Ishikawa (cell line): ENCODE measurements at regions not wholly inside any gene's neighbourhood (a gene's known extent, or its start where the extent isn't known, plus 50 kb on each side); places are given as distances from the start of the nearest gene placed in this dataset.

ENCODE experiments used
- CREB1 ChIP-seq: IDR thresholded peaks from 2 replicates; pipeline ENCODE4 v1.6.1; 2012; ENCODE audit warnings: low read depth
- EGR1 ChIP-seq: IDR thresholded peaks from 2 replicates; pipeline ENCODE4 v1.6.1; 2012
- EP300 ChIP-seq: IDR thresholded peaks from 2 replicates; pipeline ENCODE4 v1.6.1; 2012; ENCODE audit warnings: borderline replicate concordance
- FOXM1 ChIP-seq: IDR thresholded peaks from 2 replicates; pipeline ENCODE4 v1.6.1; 2012; ENCODE audit warnings: low read depth, borderline replicate concordance
- NFIC ChIP-seq: IDR thresholded peaks from 2 replicates; pipeline ENCODE4 v1.6.1; 2012
- RAD21 ChIP-seq: IDR thresholded peaks from 2 replicates; pipeline ENCODE4 v1.6.1; 2012; ENCODE audit warnings: low read depth
- TAF1 ChIP-seq: IDR thresholded peaks from 2 replicates; pipeline ENCODE4 v1.6.1; 2012; ENCODE audit warnings: low read depth, mild to moderate bottlenecking
- TCF12 ChIP-seq: IDR thresholded peaks from 2 replicates; pipeline ENCODE4 v1.6.1; 2012; ENCODE audit warnings: low read depth
- TEAD4 ChIP-seq: IDR thresholded peaks from 2 replicates; pipeline ENCODE4 v1.6.1; 2012
- YY1 ChIP-seq: IDR thresholded peaks from 2 replicates; pipeline ENCODE4 v1.6.1; 2012; ENCODE audit warnings: low read depth
- ZBTB7A ChIP-seq: IDR thresholded peaks from 2 replicates; pipeline ENCODE4 v1.6.1; 2012; ENCODE audit warnings: low read depth
- TF ChIP-seq, protein P1 (sequence below): IDR thresholded peaks from 2 replicates; pipeline ENCODE4 v1.6.1; 2012
- TF ChIP-seq, protein P2 (sequence below): IDR thresholded peaks from 2 replicates; pipeline ENCODE4 v1.6.1; 2012; ENCODE audit warnings: low read depth, mild to moderate bottlenecking
- TF ChIP-seq, protein P3 (sequence below): IDR thresholded peaks from 2 replicates; pipeline ENCODE4 v1.6.1; 2012

DNA sequence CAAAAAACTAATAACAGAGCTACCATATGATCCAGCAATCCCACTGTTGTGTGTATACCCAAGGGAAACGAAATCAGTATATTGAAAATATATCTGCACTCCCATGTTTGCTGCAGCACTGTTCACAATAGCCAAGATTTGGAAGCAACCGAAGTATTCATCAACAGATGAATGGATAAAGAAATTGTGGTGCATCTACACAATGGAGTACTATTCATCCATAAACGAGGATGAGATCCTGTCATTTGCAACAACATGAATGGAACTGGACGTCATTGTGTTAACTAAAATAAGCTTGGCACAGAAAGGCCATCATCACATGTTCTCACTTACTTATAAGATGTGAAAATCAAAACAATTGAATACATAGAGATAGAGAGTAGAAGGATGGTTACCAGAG is 402.1 kb downstream of the KCTD8 start:
- TF ChIP-seq TAF1 (no peak), EP300 (no peak), RAD21 (no peak), EGR1 (no peak), TCF12 (no peak), FOXM1 (no peak), TEAD4 (no peak), CREB1 (no peak), NFIC (no peak), ZBTB7A (no peak), YY1 (no peak)
- TF ChIP-seq, protein P1, sequence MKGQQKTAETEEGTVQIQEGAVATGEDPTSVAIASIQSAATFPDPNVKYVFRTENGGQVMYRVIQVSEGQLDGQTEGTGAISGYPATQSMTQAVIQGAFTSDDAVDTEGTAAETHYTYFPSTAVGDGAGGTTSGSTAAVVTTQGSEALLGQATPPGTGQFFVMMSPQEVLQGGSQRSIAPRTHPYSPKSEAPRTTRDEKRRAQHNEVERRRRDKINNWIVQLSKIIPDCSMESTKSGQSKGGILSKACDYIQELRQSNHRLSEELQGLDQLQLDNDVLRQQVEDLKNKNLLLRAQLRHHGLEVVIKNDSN: no peak
- TF ChIP-seq, protein P2, sequence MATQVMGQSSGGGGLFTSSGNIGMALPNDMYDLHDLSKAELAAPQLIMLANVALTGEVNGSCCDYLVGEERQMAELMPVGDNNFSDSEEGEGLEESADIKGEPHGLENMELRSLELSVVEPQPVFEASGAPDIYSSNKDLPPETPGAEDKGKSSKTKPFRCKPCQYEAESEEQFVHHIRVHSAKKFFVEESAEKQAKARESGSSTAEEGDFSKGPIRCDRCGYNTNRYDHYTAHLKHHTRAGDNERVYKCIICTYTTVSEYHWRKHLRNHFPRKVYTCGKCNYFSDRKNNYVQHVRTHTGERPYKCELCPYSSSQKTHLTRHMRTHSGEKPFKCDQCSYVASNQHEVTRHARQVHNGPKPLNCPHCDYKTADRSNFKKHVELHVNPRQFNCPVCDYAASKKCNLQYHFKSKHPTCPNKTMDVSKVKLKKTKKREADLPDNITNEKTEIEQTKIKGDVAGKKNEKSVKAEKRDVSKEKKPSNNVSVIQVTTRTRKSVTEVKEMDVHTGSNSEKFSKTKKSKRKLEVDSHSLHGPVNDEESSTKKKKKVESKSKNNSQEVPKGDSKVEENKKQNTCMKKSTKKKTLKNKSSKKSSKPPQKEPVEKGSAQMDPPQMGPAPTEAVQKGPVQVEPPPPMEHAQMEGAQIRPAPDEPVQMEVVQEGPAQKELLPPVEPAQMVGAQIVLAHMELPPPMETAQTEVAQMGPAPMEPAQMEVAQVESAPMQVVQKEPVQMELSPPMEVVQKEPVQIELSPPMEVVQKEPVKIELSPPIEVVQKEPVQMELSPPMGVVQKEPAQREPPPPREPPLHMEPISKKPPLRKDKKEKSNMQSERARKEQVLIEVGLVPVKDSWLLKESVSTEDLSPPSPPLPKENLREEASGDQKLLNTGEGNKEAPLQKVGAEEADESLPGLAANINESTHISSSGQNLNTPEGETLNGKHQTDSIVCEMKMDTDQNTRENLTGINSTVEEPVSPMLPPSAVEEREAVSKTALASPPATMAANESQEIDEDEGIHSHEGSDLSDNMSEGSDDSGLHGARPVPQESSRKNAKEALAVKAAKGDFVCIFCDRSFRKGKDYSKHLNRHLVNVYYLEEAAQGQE: no peak
- TF ChIP-seq, protein P3, sequence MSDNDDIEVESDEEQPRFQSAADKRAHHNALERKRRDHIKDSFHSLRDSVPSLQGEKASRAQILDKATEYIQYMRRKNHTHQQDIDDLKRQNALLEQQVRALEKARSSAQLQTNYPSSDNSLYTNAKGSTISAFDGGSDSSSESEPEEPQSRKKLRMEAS: no peak
